ENCODE measurements at regions not wholly inside any gene's neighbourhood (a gene's known extent, or its start where the extent isn't known, plus 50 kb on each side); places are given as distances from the start of the nearest gene placed in this dataset.
"Not testable (repeated sequence)": the region's sequence is repeated elsewhere in the genome, so short reads cannot be mapped to it uniquely, and the experiment has no call there.

DNA sequence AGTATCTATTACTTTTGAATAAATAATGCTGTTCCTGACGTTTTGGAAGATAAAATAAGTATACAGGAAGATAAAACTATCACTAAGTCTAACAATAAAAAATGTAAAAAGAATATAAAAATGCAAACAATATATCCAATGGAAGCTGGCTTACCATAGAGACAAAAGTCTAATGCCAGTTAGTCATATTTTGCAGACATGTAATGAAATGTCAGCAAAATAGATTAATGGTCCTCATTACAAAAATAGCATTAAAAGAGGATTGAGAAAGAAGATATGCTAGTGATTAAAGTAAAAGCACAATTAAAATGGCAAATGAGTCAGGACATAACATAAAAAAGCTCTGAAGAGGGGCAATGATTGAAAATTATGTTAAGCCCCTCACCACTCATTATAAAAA lies 265.0 kb downstream of the MMUT start:
- Histone ChIP-seq H3K4me1 (ENCODE audit: control insufficient read depth in 4 of 4, insufficient read depth in 4 of 4, low read length in 3 of 4) (no peaks in the 10 kb centered on the region), H3K4me3 (ENCODE audit: low read depth in 1 of 3, low read length in 3 of 3) (no peak overlapping the region), H3K27me3 (ENCODE audit: control insufficient read depth in 4 of 4, insufficient read depth in 4 of 4, low read length in 3 of 4) (no peaks in the 10 kb centered on the region), H3K9ac (ENCODE audit: low read depth in 1 of 2, low read length in 2 of 2) (no peak overlapping the region), H3K9me3 (ENCODE audit: control insufficient read depth in 4 of 4, low read length in 3 of 4) (no peaks in the 10 kb centered on the region), H3K27ac (ENCODE audit: low read depth in 1 of 2, low read length in 2 of 2) (no peak overlapping the region), H3K36me3 (ENCODE audit: control insufficient read depth in 4 of 4, insufficient read depth in 3 of 4, low read depth in 1 of 4, low read length in 3 of 4) (no peaks in the 10 kb centered on the region)
- 11% methylated on average over 1 of the region's 1 CpG for WGBS
- DNase-seq (ENCODE audit: low spot score), result no peak
- TF ChIP-seq, protein P1, sequence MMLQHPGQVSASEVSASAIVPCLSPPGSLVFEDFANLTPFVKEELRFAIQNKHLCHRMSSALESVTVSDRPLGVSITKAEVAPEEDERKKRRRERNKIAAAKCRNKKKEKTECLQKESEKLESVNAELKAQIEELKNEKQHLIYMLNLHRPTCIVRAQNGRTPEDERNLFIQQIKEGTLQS (IDR thresholded peaks at IDR 0.05), result no peak
- TF ChIP-seq HNF4A (conservative IDR thresholded peaks at IDR 0.05) (no peak), HNF4G (IDR thresholded peaks at IDR 0.05) (no peak), FOXA2 (IDR thresholded peaks at IDR 0.05) (no peak), JUND (IDR thresholded peaks at IDR 0.05) (no peak), RAD21 (IDR thresholded peaks at IDR 0.05) (no peak)
- TF ChIP-seq, protein P2, sequence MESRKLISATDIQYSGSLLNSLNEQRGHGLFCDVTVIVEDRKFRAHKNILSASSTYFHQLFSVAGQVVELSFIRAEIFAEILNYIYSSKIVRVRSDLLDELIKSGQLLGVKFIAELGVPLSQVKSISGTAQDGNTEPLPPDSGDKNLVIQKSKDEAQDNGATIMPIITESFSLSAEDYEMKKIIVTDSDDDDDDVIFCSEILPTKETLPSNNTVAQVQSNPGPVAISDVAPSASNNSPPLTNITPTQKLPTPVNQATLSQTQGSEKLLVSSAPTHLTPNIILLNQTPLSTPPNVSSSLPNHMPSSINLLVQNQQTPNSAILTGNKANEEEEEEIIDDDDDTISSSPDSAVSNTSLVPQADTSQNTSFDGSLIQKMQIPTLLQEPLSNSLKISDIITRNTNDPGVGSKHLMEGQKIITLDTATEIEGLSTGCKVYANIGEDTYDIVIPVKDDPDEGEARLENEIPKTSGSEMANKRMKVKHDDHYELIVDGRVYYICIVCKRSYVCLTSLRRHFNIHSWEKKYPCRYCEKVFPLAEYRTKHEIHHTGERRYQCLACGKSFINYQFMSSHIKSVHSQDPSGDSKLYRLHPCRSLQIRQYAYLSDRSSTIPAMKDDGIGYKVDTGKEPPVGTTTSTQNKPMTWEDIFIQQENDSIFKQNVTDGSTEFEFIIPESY (IDR thresholded peaks at IDR 0.05), result no peak
- TF ChIP-seq, protein P3, sequence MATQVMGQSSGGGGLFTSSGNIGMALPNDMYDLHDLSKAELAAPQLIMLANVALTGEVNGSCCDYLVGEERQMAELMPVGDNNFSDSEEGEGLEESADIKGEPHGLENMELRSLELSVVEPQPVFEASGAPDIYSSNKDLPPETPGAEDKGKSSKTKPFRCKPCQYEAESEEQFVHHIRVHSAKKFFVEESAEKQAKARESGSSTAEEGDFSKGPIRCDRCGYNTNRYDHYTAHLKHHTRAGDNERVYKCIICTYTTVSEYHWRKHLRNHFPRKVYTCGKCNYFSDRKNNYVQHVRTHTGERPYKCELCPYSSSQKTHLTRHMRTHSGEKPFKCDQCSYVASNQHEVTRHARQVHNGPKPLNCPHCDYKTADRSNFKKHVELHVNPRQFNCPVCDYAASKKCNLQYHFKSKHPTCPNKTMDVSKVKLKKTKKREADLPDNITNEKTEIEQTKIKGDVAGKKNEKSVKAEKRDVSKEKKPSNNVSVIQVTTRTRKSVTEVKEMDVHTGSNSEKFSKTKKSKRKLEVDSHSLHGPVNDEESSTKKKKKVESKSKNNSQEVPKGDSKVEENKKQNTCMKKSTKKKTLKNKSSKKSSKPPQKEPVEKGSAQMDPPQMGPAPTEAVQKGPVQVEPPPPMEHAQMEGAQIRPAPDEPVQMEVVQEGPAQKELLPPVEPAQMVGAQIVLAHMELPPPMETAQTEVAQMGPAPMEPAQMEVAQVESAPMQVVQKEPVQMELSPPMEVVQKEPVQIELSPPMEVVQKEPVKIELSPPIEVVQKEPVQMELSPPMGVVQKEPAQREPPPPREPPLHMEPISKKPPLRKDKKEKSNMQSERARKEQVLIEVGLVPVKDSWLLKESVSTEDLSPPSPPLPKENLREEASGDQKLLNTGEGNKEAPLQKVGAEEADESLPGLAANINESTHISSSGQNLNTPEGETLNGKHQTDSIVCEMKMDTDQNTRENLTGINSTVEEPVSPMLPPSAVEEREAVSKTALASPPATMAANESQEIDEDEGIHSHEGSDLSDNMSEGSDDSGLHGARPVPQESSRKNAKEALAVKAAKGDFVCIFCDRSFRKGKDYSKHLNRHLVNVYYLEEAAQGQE (IDR thresholded peaks at IDR 0.05), result no peak

DNA sequence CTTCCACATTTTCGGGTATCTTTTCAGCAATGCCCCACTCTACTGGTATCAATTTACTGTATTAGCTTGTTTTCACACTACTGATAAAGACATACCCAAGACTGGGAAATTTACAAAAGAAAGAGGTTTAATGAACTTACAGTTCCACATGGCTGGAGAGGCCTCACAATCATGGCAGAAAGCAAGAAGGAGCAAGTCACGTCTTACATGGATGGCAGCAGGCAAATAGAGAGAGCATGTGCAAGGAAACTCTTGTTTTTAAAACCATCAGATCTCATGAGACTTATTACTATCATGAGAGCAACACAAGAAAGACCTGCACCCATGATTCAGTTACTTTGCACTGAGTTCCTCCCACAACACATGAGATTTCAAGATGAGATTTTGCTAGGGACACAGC lies 300.7 kb downstream of the MMUT start:
- H3K27me3 ChIP-seq (ENCODE audit: control insufficient read depth in 4 of 4, insufficient read depth in 4 of 4, low read length in 3 of 4); DNase-seq (ENCODE audit: low spot score); H3K9me3 ChIP-seq (ENCODE audit: control insufficient read depth in 4 of 4, low read length in 3 of 4); H3K27ac ChIP-seq (ENCODE audit: low read depth in 1 of 2, low read length in 2 of 2); H3K4me3 ChIP-seq (ENCODE audit: low read depth in 1 of 3, low read length in 3 of 3); H3K9ac ChIP-seq (ENCODE audit: low read depth in 1 of 2, low read length in 2 of 2); H3K36me3 ChIP-seq (ENCODE audit: control insufficient read depth in 4 of 4, insufficient read depth in 3 of 4, low read depth in 1 of 4, low read length in 3 of 4); H3K4me1 ChIP-seq (ENCODE audit: control insufficient read depth in 4 of 4, insufficient read depth in 4 of 4, low read length in 3 of 4): not testable (repeated sequence)
- WGBS, result 48% methylated on average over 2 of the region's 2 CpGs

DNA sequence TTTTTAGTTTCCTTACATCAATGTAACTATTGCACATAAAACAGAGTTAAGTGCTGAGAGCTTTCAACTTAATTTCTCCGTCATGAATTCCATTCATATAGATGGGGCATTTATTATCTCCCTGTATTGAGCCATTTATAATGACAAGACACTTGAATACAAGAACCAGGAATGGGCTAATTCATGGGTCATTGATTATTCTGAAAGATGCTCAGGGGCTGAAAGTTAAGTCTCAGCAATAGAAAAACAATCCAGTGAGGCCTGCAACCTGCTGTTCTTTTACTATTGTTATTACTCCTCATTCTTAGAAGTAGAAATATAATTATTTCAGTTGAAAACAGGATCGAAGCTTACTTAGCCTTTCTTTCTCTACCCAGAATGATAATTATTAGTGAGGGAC lies 307.7 kb downstream of the MMUT start:
- TF ChIP-seq TAF1 (conservative IDR thresholded peaks at IDR 0.05) (no peak), NR2F2 (IDR thresholded peaks at IDR 0.05) (no peak), HNF4A (conservative IDR thresholded peaks at IDR 0.05) (no peak), EGR1 (IDR thresholded peaks at IDR 0.05; ENCODE audit: low read depth in 2 of 2) (no peak), GABPA (IDR thresholded peaks at IDR 0.05 in 1 of 2, conservative IDR thresholded peaks at IDR 0.05 in 1 of 2) (no peak), FOXA1 (IDR thresholded peaks at IDR 0.05) (no peak)
- TF ChIP-seq, protein P4, sequence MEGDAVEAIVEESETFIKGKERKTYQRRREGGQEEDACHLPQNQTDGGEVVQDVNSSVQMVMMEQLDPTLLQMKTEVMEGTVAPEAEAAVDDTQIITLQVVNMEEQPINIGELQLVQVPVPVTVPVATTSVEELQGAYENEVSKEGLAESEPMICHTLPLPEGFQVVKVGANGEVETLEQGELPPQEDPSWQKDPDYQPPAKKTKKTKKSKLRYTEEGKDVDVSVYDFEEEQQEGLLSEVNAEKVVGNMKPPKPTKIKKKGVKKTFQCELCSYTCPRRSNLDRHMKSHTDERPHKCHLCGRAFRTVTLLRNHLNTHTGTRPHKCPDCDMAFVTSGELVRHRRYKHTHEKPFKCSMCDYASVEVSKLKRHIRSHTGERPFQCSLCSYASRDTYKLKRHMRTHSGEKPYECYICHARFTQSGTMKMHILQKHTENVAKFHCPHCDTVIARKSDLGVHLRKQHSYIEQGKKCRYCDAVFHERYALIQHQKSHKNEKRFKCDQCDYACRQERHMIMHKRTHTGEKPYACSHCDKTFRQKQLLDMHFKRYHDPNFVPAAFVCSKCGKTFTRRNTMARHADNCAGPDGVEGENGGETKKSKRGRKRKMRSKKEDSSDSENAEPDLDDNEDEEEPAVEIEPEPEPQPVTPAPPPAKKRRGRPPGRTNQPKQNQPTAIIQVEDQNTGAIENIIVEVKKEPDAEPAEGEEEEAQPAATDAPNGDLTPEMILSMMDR (IDR thresholded peaks at IDR 0.05; ENCODE audit: low read depth, low read length, missing input control), result no peak
- no peak overlapping the region for H3K4me3 ChIP-seq (ENCODE audit: low read depth in 1 of 3, low read length in 3 of 3)
- no peak overlapping the region for H3K9ac ChIP-seq (ENCODE audit: low read depth in 1 of 2, low read length in 2 of 2)
- no peaks in the 10 kb centered on the region for H3K4me1 ChIP-seq (ENCODE audit: control insufficient read depth in 4 of 4, insufficient read depth in 4 of 4, low read length in 3 of 4)
- H3K27ac ChIP-seq (ENCODE audit: low read depth in 1 of 2, low read length in 2 of 2), result no peak overlapping the region
- no peaks in the 10 kb centered on the region for H3K27me3 ChIP-seq (ENCODE audit: control insufficient read depth in 4 of 4, insufficient read depth in 4 of 4, low read length in 3 of 4)
- H3K9me3 ChIP-seq (ENCODE audit: control insufficient read depth in 4 of 4, low read length in 3 of 4), result no peaks in the 10 kb centered on the region
- no peak for DNase-seq (ENCODE audit: low spot score)
- no peaks in the 10 kb centered on the region for H3K36me3 ChIP-seq (ENCODE audit: control insufficient read depth in 4 of 4, insufficient read depth in 3 of 4, low read depth in 1 of 4, low read length in 3 of 4)
- 67% methylated on average over 2 of the region's 2 CpGs for WGBS

Measured in liver (tissue), 8 donors.